OCI-LY3 (cell line): ENCODE measurements at regions not wholly inside any gene's neighbourhood (a gene's known extent, or its start where the extent isn't known, plus 50 kb on each side); places are given as distances from the start of the nearest gene placed in this dataset.

Source experiments
- H2AFZ ChIP-seq: fragments of 200-600, 300-600 bp; shearing (Covaris generic); 2 replicates; pipeline ENCODE4 v1.6.0; 2014; ENCODE audit warnings: antibody characterized with exemption, low read depth, low read length
- H3K27ac ChIP-seq: fragments of 200-600, 300-600 bp; sonication (generic); 2 replicates; pipeline ENCODE4 v1.5.1; 2014; ENCODE audit warnings: mild to moderate bottlenecking, low read length, moderate library complexity, mixed read lengths
- H3K27me3 ChIP-seq: fragments of 200-600, 300-600 bp; sonication (generic); 2 replicates; pipeline ENCODE4 v1.6.1; 2014; ENCODE audit warnings: low read depth, low read length, mixed read lengths
- H3K36me3 ChIP-seq: fragments of 200-600, 300-600 bp; sonication (generic); replicated peaks from 2 replicates; pipeline ENCODE3; 2014; ENCODE audit warnings: low read depth, low read length, mixed read lengths
- H3K4me1 ChIP-seq: fragments of 300-600, 200-600 bp; sonication (generic); 2 replicates; pipeline ENCODE4 v1.6.1; 2014; ENCODE audit warnings: low read length, mixed read lengths
- H3K4me2 ChIP-seq: fragments of 200-600, 300-600 bp; sonication (generic); 2 replicates; pipeline ENCODE4 v1.6.1; 2014; ENCODE audit warnings: low read length, mixed read lengths
- H3K4me3 ChIP-seq: fragments of 300-600, 200-600 bp; sonication (generic); 2 replicates; pipeline ENCODE4 v1.5.1; 2014; ENCODE audit warnings: antibody characterized with exemption, mild to moderate bottlenecking, low read length, moderate library complexity
- H3K79me2 ChIP-seq: fragments of 300-600, 200-600 bp; shearing (Covaris generic); 2 replicates; pipeline ENCODE4 v1.6.1; 2014; ENCODE audit warnings: mild to moderate bottlenecking, low read length, mixed read lengths
- H3K9ac ChIP-seq: fragments of 300-600, 200-600 bp; shearing (Covaris generic); 2 replicates; pipeline ENCODE4 v1.6.0; 2014; ENCODE audit warnings: mild to moderate bottlenecking, low read length, moderate library complexity
- H3K9me3 ChIP-seq: fragments of 200-600, 300-600 bp; shearing (Covaris generic); 2 replicates; pipeline ENCODE4 v1.6.1; 2014; ENCODE audit warnings: low read length, mixed read lengths; ENCODE audit not compliant: insufficient read depth
- H4K20me1 ChIP-seq: fragments of 200-600, 300-600 bp; sonication (generic); 2 replicates; pipeline ENCODE4 v1.6.1; 2016; ENCODE audit warnings: low read length, mixed read lengths; ENCODE audit not compliant: insufficient read depth
- EZH2phosphoT487 ChIP-seq: fragments of 200-600 bp; shearing (Covaris generic); IDR thresholded peaks from 2 replicates; pipeline ENCODE4 v1.6.1; 2018; ENCODE audit warnings: antibody characterized with exemption, mixed run types, low read depth
- TF ChIP-seq, protein P1 (sequence below): fragments of 200-600, 300-600 bp; sonication (generic); IDR thresholded peaks from 2 replicates; pipeline ENCODE4 v1.5.1; 2014; ENCODE audit warnings: antibody characterized with exemption, low read length, low read depth

DNA sequence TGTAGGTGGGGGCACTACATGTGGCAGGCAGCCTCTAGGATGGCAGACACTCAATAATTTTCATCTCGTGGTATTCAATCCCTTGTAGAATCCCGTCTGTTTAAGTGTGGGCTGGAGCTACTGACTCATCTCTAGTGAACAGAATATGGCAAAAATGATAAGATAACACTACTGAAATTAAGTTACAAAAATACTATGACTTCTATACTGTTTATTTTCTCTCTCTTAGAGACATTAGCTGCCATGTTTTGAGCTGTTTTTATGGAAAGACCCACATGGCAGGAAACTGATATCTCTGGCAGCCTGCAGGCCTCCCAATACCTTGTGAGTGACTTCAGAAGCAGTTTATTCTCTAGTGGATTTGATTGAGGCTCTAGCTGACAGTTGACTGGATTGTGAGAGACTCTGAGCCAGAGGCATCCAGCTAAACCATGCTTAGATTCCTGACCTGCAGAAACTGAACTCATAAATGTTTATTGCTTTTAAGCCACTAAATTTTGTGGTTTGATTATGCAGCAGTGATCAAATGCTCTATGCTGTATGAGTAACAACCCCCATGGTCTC is 298.8 kb upstream of the CTSO start:
- no peaks in the 10 kb centered on the region for H3K4me1 ChIP-seq
- no peak overlapping the region for H3K4me3 ChIP-seq
- H3K79me2 ChIP-seq = no peaks in the 10 kb centered on the region
- no peak overlapping the region for H3K9ac ChIP-seq
- no peaks in the 10 kb centered on the region for H3K9me3 ChIP-seq
- H3K36me3 ChIP-seq = no peaks in the 10 kb centered on the region
- H2AFZ ChIP-seq = no peak overlapping the region; the same call in 1 of the 2 replicates
- H3K27me3 ChIP-seq = no peaks in the 10 kb centered on the region
- no peak overlapping the region for H3K27ac ChIP-seq
- no peaks in the 10 kb centered on the region for H4K20me1 ChIP-seq
- H3K4me2 ChIP-seq = no peak overlapping the region
- TF ChIP-seq EZH2phosphoT487 = no peak
- TF ChIP-seq, protein P1, sequence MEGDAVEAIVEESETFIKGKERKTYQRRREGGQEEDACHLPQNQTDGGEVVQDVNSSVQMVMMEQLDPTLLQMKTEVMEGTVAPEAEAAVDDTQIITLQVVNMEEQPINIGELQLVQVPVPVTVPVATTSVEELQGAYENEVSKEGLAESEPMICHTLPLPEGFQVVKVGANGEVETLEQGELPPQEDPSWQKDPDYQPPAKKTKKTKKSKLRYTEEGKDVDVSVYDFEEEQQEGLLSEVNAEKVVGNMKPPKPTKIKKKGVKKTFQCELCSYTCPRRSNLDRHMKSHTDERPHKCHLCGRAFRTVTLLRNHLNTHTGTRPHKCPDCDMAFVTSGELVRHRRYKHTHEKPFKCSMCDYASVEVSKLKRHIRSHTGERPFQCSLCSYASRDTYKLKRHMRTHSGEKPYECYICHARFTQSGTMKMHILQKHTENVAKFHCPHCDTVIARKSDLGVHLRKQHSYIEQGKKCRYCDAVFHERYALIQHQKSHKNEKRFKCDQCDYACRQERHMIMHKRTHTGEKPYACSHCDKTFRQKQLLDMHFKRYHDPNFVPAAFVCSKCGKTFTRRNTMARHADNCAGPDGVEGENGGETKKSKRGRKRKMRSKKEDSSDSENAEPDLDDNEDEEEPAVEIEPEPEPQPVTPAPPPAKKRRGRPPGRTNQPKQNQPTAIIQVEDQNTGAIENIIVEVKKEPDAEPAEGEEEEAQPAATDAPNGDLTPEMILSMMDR = no peak

DNA sequence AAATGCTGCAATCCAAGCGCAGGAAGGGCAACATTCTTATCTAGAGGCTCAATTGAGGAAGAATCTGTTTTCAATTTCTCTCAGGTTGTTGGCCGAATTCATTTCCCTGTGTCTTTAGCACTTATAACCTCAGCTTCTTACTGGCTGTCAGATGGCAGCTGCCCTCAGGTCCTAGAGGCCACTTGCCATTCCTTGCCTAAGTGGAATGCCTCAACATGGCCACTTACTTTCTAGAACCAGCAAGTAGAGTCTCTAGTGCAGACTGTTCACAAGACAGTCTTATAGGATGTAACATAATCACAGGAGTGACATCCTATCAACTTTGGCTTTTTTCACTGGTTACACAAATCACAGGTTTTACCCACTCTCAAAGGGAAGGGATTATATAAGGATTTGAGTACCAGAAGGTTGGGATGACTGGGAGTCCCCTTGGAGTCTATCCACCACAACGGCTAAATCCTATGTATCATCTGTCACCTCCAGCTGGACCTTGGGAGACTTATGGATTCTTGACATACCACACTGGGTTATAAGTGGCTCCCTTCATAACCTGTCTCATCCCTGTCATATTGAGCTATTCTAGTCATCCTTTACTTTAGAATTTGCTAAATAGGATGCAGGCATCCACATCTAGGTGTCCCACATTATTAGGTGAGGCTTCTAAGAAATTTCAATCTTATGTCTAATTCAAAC is 297.9 kb upstream of the CTSO start:
- H3K36me3 ChIP-seq = no peaks in the 10 kb centered on the region
- H3K9me3 ChIP-seq = no peaks in the 10 kb centered on the region
- no peaks in the 10 kb centered on the region for H4K20me1 ChIP-seq
- no peaks in the 10 kb centered on the region for H3K27me3 ChIP-seq
- TF ChIP-seq EZH2phosphoT487 = no peak
- TF ChIP-seq, protein P1 = no peak
- no peaks in the 10 kb centered on the region for H3K4me1 ChIP-seq
- H3K4me2 ChIP-seq = no peak overlapping the region
- H3K27ac ChIP-seq = no peak overlapping the region
- H3K4me3 ChIP-seq = no peak overlapping the region
- H3K9ac ChIP-seq = no peak overlapping the region
- H3K79me2 ChIP-seq = no peaks in the 10 kb centered on the region
- H2AFZ ChIP-seq = no peak overlapping the region

DNA sequence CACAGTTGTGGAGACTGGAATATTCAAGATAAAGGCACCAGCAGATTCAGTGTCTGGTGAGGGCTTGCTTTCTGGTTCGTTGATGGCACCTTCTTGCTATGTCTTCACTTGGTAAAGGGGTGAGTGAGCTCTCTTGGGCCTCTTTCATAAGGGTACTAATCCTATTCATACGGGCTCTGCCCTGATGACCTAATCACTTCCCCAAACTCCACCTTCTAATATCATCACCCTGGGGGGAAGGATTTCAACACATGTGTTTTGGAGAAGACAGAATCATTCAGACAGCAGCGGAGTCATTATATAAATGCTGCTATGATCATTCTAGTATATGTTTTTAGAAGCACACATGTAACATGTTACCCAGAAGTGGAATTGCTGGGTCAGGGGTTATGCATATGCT is 295.3 kb upstream of the CTSO start:
- no peak overlapping the region for H2AFZ ChIP-seq
- no peaks in the 10 kb centered on the region for H3K79me2 ChIP-seq
- no peaks in the 10 kb centered on the region for H3K9me3 ChIP-seq
- H3K9ac ChIP-seq = no peak overlapping the region
- H3K36me3 ChIP-seq = no peaks in the 10 kb centered on the region
- no peaks in the 10 kb centered on the region for H4K20me1 ChIP-seq
- no peak overlapping the region for H3K4me2 ChIP-seq
- no peak overlapping the region for H3K4me3 ChIP-seq
- no peak overlapping the region for H3K27ac ChIP-seq
- no peaks in the 10 kb centered on the region for H3K4me1 ChIP-seq
- TF ChIP-seq EZH2phosphoT487 = no peak
- TF ChIP-seq, protein P1 = no peak
- no peaks in the 10 kb centered on the region for H3K27me3 ChIP-seq

DNA sequence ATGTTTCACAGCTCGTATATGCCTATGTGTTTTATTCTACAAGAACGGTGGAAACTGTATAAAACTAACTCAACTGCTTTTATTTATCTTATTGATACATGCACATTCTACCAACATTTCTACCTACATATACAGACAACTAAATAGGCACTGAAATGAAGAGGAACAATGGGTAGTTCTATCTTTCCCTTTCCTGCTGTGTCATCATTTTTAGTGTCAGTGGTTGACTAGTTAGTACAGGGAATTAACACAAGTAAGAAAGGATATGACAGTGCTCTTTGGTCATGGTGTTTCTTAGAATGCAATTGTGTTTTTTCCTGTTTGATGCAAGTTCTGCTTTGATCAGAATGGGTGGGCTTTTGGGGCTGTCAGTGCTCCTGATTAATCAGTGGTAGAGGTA is 293.8 kb upstream of the CTSO start:
- Histone ChIP-seq H3K79me2 (no peaks in the 10 kb centered on the region), H2AFZ (no peak overlapping the region), H3K36me3 (no peaks in the 10 kb centered on the region), H3K4me2 (no peak overlapping the region), H3K27me3 (no peaks in the 10 kb centered on the region), H3K9ac (no peak overlapping the region), H3K4me1 (no peaks in the 10 kb centered on the region), H3K27ac (no peak overlapping the region), H4K20me1 (no peaks in the 10 kb centered on the region), H3K4me3 (no peak overlapping the region), H3K9me3 (no peaks in the 10 kb centered on the region)
- TF ChIP-seq EZH2phosphoT487 = no peak
- TF ChIP-seq, protein P1 = no peak
